WTC11 (cell line): ENCODE measurements at regions not wholly inside any gene's neighbourhood (a gene's known extent, or its start where the extent isn't known, plus 50 kb on each side); places are given as distances from the start of the nearest gene placed in this dataset.

Experiments used
- ATAC-seq: fragments of 200-7000 bp; cut with Tn5 transposase; 2 replicates; pipeline ENCODE4 v1.10.0; 2021; ENCODE audit warnings: mild to moderate bottlenecking, moderate library complexity
- CTCF ChIA-PET: fragments of 300-600 bp; sonication (Branson Sonifier 250); formaldehyde crosslinking; loops from one replicate; lab custom pipeline; 2021; ENCODE audit warnings: antibody characterized with exemption; lab: Charles Lee
- POLR2A ChIA-PET: fragments of 350-600 bp; sonication (Branson Sonifier 250); formaldehyde crosslinking; loops from one replicate; lab custom pipeline; 2021; ENCODE audit warnings: antibody characterized with exemption; lab: Charles Lee
- DNase-seq: peaks from one replicate; pipeline ENCODE4 v3.0.0; 2021; ENCODE audit warnings: low spot score
- H3K27ac Mint-ChIP-seq: 2 replicates; pipeline ENCODE4 v1.8.0; 2021; ENCODE audit warnings: mixed read lengths
- H3K27me3 Mint-ChIP-seq: 2 replicates; pipeline ENCODE4 v1.8.0; 2021; ENCODE audit warnings: low read depth, mild to moderate bottlenecking, moderate library complexity, mixed read lengths
- H3K36me3 Mint-ChIP-seq: 2 replicates; pipeline ENCODE4 v1.8.0; 2021; ENCODE audit warnings: mixed read lengths
- H3K4me1 Mint-ChIP-seq: 2 replicates; pipeline ENCODE4 v1.8.0; 2022; ENCODE audit warnings: mixed read lengths
- H3K4me3 Mint-ChIP-seq: 2 replicates; pipeline ENCODE4 v1.8.0; 2021; ENCODE audit warnings: mild to moderate bottlenecking, moderate library complexity, mixed read lengths
- H3K9me3 Mint-ChIP-seq: 2 replicates; pipeline ENCODE4 v1.8.0; 2021; ENCODE audit warnings: mixed read lengths
- FOXJ3 ChIP-seq: sonication (generic); formaldehyde crosslinking; IDR thresholded peaks from 2 replicates; pipeline ENCODE4 v1.9.0; 2021; ENCODE audit warnings: missing genetic modification reagents, mild to moderate bottlenecking, borderline replicate concordance
- GRHL2 ChIP-seq: fragments of 250-450 bp; sonication (Bioruptor Pico); IDR thresholded peaks from 2 replicates; pipeline ENCODE4 v1.8.0; 2022; ENCODE audit warnings: mild to moderate bottlenecking, moderate library complexity; ENCODE audit not compliant: insufficient replicate concordance, severe bottlenecking
- GTF2I ChIP-seq: fragments of 250-450 bp; sonication (Bioruptor Pico); conservative IDR thresholded peaks from 2 replicates; pipeline ENCODE4 v1.4.0; 2021; ENCODE audit warnings: mild to moderate bottlenecking
- HMGA2 ChIP-seq: fragments of 250-450 bp; sonication (Bioruptor Pico); IDR thresholded peaks from 2 replicates; pipeline ENCODE4 v1.4.0; 2021; ENCODE audit warnings: mild to moderate bottlenecking, moderate library complexity
- JAZF1 ChIP-seq: fragments of 250-450 bp; sonication (Bioruptor Pico); IDR thresholded peaks from 2 replicates; pipeline ENCODE4 v1.9.0; 2021; ENCODE audit warnings: moderate library complexity, mild to moderate bottlenecking, inconsistent platforms
- MXD4 ChIP-seq: fragments of 250-450 bp; sonication (Bioruptor Pico); IDR thresholded peaks from 2 replicates; pipeline ENCODE4 v1.8.0; 2021; ENCODE audit warnings: mild to moderate bottlenecking, moderate library complexity, borderline replicate concordance
- NR3C1 ChIP-seq: sonication (generic); formaldehyde crosslinking; conservative IDR thresholded peaks from 2 replicates; pipeline ENCODE4 v1.8.1; 2023; ENCODE audit warnings: low read depth, mild to moderate bottlenecking, missing genetic modification reagents
- RORB ChIP-seq: fragments of 250-450 bp; sonication (Bioruptor Pico); IDR thresholded peaks from 2 replicates; pipeline ENCODE4 v1.9.0; 2021; ENCODE audit warnings: mild to moderate bottlenecking
- SMAD3 ChIP-seq: sonication (generic); formaldehyde crosslinking; IDR thresholded peaks from 2 replicates; pipeline ENCODE4 v1.8.0; 2022; ENCODE audit warnings: missing genetic modification reagents, mild to moderate bottlenecking, borderline replicate concordance
- TEAD4 ChIP-seq: sonication (generic); formaldehyde crosslinking; IDR thresholded peaks from 2 replicates; pipeline ENCODE4 v1.8.0; 2022; ENCODE audit warnings: mild to moderate bottlenecking, missing genetic modification reagents
- ZBTB21 ChIP-seq: sonication (generic); formaldehyde crosslinking; IDR thresholded peaks from 2 replicates; pipeline ENCODE4 v1.8.1; 2023; ENCODE audit warnings: mild to moderate bottlenecking, missing genetic modification reagents, borderline replicate concordance
- TF ChIP-seq, protein P1 (sequence below): sonication (generic); formaldehyde crosslinking; IDR thresholded peaks from 2 replicates; pipeline ENCODE4 v1.8.1; 2023; ENCODE audit warnings: mild to moderate bottlenecking, moderate library complexity, missing genetic modification reagents
- TF ChIP-seq, protein P2 (sequence below): sonication (generic); formaldehyde crosslinking; IDR thresholded peaks from 2 replicates; pipeline ENCODE4 v1.8.0; 2022; ENCODE audit warnings: missing genetic modification reagents
- TF ChIP-seq, protein P3 (sequence below): sonication (generic); formaldehyde crosslinking; conservative IDR thresholded peaks from 2 replicates; pipeline ENCODE4 v1.8.1; 2023; ENCODE audit warnings: mild to moderate bottlenecking, low read depth, missing genetic modification reagents, moderate library complexity
- TF ChIP-seq, protein P4 (sequence below): sonication (generic); formaldehyde crosslinking; conservative IDR thresholded peaks from 2 replicates; pipeline ENCODE4 v1.8.1; 2022; ENCODE audit warnings: mild to moderate bottlenecking, missing genetic modification reagents
- TF ChIP-seq, protein P5 (sequence below): sonication (generic); formaldehyde crosslinking; IDR thresholded peaks from 2 replicates; pipeline ENCODE4 v1.8.1; 2023; ENCODE audit warnings: mild to moderate bottlenecking, missing genetic modification reagents, moderate library complexity
- TF ChIP-seq, protein P6 (sequence below): sonication (generic); formaldehyde crosslinking; IDR thresholded peaks from 2 replicates; pipeline ENCODE4 v1.8.0; 2022; ENCODE audit warnings: mild to moderate bottlenecking, missing genetic modification reagents
- TF ChIP-seq, protein P7 (sequence below): sonication (generic); formaldehyde crosslinking; IDR thresholded peaks from 2 replicates; pipeline ENCODE4 v1.8.0; 2023; ENCODE audit warnings: mild to moderate bottlenecking, missing genetic modification reagents

DNA sequence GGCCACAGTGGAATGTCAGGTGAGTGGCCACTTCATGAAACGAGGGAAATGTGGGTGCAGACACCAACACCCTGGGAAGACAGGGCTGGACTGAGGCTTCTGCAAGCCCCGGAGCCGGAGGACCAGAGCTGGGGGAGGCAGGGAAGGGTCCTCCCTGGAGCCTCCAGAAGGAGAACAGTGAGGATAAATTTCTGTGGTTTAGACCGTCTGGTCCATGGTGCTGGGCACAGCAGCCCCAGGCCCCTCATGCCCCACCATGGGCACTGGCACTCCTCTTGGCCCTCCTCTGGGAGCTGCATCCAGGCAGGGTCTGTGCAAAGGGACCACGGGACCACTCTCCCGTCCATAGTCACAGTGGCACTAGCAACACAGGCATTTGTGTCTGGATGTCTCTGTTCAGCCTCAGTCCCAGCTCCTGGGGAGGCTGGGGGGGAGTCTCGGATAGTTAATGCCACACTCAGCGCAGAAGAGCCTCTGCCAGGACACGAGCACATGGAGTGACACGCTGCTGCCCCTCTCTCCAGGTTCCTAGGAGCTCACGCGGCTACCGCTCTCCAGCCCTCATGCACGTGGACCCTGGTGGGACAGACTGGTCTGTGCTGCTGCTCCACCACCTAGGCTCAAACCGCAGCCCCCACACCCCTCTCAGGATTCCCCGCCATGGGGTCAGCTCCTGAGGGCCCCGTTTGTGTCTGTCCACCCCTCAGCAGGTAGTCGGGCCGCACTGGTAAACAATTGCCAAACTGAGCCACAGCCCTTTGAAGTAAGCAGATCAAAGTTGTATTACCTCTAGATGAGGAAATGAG lies 305.9 kb upstream of the SALL3 start (continued):
- TF ChIP-seq TEAD4 (no peak), GTF2I (CRISPR knock-in tag) (no peak), ZBTB21 (CRISPR knock-in tag) (no peak), SMAD3 (CRISPR knock-in tag) (no peak), MXD4 (CRISPR knock-in tag) (no peak), GRHL2 (CRISPR knock-in tag) (no peak)
- TF ChIP-seq, protein P1, sequence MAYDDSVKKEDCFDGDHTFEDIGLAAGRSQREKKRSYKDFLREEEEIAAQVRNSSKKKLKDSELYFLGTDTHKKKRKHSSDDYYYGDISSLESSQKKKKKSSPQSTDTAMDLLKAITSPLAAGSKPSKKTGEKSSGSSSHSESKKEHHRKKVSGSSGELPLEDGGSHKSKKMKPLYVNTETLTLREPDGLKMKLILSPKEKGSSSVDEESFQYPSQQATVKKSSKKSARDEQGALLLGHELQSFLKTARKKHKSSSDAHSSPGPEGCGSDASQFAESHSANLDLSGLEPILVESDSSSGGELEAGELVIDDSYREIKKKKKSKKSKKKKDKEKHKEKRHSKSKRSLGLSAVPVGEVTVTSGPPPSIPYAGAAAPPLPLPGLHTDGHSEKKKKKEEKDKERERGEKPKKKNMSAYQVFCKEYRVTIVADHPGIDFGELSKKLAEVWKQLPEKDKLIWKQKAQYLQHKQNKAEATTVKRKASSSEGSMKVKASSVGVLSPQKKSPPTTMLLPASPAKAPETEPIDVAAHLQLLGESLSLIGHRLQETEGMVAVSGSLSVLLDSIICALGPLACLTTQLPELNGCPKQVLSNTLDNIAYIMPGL (CRISPR knock-in tag), result no peak
- TF ChIP-seq, protein P2, sequence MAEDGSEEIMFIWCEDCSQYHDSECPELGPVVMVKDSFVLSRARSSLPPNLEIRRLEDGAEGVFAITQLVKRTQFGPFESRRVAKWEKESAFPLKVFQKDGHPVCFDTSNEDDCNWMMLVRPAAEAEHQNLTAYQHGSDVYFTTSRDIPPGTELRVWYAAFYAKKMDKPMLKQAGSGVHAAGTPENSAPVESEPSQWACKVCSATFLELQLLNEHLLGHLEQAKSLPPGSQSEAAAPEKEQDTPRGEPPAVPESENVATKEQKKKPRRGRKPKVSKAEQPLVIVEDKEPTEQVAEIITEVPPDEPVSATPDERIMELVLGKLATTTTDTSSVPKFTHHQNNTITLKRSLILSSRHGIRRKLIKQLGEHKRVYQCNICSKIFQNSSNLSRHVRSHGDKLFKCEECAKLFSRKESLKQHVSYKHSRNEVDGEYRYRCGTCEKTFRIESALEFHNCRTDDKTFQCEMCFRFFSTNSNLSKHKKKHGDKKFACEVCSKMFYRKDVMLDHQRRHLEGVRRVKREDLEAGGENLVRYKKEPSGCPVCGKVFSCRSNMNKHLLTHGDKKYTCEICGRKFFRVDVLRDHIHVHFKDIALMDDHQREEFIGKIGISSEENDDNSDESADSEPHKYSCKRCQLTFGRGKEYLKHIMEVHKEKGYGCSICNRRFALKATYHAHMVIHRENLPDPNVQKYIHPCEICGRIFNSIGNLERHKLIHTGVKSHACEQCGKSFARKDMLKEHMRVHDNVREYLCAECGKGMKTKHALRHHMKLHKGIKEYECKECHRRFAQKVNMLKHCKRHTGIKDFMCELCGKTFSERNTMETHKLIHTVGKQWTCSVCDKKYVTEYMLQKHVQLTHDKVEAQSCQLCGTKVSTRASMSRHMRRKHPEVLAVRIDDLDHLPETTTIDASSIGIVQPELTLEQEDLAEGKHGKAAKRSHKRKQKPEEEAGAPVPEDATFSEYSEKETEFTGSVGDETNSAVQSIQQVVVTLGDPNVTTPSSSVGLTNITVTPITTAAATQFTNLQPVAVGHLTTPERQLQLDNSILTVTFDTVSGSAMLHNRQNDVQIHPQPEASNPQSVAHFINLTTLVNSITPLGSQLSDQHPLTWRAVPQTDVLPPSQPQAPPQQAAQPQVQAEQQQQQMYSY (CRISPR knock-in tag), result no peak
- TF ChIP-seq, protein P3, sequence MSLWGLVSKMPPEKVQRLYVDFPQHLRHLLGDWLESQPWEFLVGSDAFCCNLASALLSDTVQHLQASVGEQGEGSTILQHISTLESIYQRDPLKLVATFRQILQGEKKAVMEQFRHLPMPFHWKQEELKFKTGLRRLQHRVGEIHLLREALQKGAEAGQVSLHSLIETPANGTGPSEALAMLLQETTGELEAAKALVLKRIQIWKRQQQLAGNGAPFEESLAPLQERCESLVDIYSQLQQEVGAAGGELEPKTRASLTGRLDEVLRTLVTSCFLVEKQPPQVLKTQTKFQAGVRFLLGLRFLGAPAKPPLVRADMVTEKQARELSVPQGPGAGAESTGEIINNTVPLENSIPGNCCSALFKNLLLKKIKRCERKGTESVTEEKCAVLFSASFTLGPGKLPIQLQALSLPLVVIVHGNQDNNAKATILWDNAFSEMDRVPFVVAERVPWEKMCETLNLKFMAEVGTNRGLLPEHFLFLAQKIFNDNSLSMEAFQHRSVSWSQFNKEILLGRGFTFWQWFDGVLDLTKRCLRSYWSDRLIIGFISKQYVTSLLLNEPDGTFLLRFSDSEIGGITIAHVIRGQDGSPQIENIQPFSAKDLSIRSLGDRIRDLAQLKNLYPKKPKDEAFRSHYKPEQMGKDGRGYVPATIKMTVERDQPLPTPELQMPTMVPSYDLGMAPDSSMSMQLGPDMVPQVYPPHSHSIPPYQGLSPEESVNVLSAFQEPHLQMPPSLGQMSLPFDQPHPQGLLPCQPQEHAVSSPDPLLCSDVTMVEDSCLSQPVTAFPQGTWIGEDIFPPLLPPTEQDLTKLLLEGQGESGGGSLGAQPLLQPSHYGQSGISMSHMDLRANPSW (CRISPR knock-in tag), result no peak

DNA sequence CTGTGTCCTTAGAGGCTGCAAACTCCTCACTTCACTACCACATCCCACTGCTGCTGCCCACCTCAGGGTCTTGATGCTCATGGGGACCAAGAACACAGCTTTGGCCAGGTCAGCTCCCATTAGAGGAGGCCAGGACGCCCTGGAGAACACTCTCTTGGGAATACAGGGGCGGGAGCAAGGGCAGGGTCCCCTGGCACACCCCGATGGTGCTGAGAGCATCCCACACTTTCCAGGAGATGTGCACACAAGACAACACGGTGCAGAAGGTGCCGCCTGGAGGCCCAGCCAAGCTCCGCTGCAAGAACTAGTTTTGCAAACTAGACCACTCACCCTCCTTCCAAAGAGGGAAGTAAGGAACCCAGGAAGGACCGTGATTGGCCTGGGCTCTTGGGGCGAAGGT lies 304.4 kb upstream of the SALL3 start:
- no peak overlapping the region for H3K4me3 Mint-ChIP-seq
- DNase-seq, result no peak
- H3K27me3 Mint-ChIP-seq, result no peaks in the 10 kb centered on the region
- H3K27ac Mint-ChIP-seq, result no peak overlapping the region
- peaks cover 9% of the 10 kb centered on the region for H3K4me1 Mint-ChIP-seq
- peaks cover 23% of the 10 kb centered on the region for H3K36me3 Mint-ChIP-seq
- no peak for ATAC-seq
- POLR2A ChIA-PET, result no interaction called here
- TF ChIP-seq, protein P4, sequence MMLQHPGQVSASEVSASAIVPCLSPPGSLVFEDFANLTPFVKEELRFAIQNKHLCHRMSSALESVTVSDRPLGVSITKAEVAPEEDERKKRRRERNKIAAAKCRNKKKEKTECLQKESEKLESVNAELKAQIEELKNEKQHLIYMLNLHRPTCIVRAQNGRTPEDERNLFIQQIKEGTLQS (CRISPR knock-in tag), result no peak
- TF ChIP-seq MXD4 (CRISPR knock-in tag) (no peak), JAZF1 (no peak), RORB (no peak), NR3C1 (no peak), FOXJ3 (no peak), HMGA2 (CRISPR knock-in tag) (no peak)
- TF ChIP-seq, protein P3 (CRISPR knock-in tag), result no peak
- TF ChIP-seq, protein P5, sequence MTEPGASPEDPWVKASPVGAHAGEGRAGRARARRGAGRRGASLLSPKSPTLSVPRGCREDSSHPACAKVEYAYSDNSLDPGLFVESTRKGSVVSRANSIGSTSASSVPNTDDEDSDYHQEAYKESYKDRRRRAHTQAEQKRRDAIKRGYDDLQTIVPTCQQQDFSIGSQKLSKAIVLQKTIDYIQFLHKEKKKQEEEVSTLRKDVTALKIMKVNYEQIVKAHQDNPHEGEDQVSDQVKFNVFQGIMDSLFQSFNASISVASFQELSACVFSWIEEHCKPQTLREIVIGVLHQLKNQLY (CRISPR knock-in tag), result no peak
- TF ChIP-seq, protein P6, sequence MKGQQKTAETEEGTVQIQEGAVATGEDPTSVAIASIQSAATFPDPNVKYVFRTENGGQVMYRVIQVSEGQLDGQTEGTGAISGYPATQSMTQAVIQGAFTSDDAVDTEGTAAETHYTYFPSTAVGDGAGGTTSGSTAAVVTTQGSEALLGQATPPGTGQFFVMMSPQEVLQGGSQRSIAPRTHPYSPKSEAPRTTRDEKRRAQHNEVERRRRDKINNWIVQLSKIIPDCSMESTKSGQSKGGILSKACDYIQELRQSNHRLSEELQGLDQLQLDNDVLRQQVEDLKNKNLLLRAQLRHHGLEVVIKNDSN (CRISPR knock-in tag), result no peak
- TF ChIP-seq, protein P7, sequence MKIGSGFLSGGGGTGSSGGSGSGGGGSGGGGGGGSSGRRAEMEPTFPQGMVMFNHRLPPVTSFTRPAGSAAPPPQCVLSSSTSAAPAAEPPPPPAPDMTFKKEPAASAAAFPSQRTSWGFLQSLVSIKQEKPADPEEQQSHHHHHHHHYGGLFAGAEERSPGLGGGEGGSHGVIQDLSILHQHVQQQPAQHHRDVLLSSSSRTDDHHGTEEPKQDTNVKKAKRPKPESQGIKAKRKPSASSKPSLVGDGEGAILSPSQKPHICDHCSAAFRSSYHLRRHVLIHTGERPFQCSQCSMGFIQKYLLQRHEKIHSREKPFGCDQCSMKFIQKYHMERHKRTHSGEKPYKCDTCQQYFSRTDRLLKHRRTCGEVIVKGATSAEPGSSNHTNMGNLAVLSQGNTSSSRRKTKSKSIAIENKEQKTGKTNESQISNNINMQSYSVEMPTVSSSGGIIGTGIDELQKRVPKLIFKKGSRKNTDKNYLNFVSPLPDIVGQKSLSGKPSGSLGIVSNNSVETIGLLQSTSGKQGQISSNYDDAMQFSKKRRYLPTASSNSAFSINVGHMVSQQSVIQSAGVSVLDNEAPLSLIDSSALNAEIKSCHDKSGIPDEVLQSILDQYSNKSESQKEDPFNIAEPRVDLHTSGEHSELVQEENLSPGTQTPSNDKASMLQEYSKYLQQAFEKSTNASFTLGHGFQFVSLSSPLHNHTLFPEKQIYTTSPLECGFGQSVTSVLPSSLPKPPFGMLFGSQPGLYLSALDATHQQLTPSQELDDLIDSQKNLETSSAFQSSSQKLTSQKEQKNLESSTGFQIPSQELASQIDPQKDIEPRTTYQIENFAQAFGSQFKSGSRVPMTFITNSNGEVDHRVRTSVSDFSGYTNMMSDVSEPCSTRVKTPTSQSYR (CRISPR knock-in tag), result no peak
- TF ChIP-seq, all 79 proteins: peak for 0
- peaks cover 18% of the 10 kb centered on the region for H3K9me3 Mint-ChIP-seq
- CTCF ChIA-PET, result no interaction called here
